Dermis microvascular lymphatic vessel endothelial cell (primary cell): ENCODE measurements at regions not wholly inside any gene's neighbourhood (a gene's known extent, or its start where the extent isn't known, plus 50 kb on each side); places are given as distances from the start of the nearest gene placed in this dataset.

Experiments used
- DNase-seq, 2 donors: peaks; one replicate each; pipeline versions ENCODE4 v3.0.0 to v3.0.0-alpha.2; 2010; ENCODE audit warnings: low read depth in 2 of 2

DNA sequence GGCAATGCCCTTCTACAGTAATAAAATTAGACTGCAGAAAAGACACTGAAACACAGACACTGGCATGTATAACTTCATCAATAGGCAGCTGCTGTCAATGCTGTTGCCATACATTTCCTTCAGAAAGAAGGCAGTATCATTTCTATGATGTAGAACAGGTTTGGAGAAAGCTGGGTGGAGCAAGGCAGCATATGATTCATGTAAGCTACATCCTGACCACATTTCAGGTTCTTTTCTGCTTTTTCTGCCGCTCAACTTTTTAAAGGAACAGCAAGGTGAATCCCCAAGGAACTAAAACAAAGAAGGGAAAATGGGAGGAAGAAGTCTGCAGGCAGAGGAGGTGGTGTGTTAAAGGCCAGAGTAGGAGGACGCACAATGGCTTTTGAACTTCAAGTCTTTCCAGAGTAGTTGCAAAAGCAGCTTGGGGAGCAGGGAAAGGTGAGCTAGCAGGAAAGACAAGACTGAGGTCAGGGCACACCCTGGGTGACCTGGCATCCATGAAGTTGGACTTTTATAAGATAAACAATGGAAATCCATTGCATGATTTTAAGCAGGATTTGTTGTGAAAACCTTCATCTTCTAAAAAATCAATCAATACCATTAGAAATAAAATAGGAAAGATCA, 142.1 kb downstream of the MED10 start:
- no peak for DNase-seq

DNA sequence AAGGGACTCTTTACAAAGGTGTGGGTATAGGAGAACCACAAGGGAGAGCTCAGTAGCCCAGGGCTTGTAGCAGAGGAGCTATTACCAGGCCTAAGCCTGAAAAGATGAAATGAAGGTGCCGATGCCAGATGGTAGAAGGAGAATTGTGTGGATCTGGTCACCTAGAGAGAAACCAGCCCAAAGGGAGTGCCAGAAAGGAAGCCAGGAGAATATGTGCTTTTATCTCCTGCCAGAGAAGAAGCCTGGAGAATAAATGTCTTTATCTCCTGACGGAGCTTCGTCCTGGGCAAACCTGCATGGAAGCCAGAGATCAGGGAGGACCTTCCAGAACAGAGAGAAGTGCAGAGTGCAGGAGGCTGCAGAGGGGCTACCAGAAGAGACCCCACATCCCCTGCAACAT, 142.6 kb downstream of the MED10 start:
- no peak for DNase-seq

DNA sequence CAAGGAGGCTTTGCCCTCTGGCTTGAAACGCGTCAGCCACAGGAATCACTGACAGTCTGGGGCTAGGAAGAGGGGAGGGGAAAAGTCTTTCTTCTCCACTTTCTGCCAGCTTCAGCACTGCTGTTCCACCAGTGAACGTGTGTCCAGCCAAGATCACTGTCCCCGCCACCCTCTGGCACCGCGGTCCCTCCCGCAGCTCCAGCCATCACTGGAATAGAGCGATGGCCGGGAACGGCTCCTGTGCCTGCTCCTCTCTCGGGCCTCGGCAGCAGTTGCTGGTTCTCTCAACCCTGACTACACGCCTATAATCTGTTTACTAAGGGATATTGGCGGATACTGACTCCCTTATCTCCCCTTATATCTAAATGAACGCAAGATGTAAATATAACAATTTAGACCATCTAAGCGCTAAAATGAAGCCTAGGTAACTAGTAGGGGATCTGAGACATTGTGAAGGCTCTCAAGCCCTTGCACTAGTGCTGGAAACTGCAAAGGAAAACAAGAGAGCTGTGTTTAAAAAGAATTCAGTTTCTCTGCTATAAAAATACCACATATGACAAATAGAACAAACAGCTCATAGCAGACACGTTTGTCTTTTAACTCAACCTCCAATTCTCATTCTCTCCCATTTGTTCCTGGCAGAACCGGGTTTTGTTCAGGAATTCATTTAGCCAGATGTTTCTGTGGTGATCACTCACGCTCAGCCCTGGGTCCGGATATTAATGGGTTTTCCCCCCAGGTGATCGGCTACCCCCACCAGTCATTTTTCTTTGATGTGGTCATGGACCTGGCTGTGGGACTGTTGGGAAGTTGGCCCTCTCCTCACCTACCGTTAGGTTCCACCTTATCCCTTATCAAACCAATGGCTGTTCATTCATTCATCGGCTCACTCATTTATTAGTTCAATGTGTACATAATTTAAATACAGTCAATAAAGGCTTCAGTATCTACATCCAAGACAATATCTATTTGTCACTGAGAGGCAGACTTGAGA, 149.8 kb downstream of the MED10 start:
- DNase-seq, result no peak

DNA sequence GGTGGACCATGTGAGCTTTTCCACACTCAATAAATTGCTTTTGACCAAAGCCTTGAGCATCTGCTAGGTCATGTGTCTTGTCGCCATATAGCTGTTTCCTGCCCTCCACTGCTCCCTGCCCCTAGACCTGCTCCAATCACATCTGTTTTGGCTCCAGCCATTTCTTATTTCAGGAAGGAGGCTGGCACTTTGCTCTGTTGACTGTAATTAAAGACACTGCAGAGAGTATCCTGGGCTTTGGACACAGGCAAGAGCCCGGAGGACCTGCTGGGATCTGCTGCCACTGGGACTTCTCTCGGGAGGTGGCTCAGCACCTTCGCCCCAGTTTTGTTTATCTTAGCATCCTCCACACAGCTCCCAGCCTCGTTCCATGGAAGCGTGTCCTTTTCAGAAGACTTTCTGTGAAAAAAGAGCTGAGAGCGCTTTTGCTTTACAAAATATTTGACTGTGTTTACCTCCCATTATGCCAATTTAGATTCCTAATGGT, 153.2 kb downstream of the MED10 start:
- DNase-seq, result no peak

DNA sequence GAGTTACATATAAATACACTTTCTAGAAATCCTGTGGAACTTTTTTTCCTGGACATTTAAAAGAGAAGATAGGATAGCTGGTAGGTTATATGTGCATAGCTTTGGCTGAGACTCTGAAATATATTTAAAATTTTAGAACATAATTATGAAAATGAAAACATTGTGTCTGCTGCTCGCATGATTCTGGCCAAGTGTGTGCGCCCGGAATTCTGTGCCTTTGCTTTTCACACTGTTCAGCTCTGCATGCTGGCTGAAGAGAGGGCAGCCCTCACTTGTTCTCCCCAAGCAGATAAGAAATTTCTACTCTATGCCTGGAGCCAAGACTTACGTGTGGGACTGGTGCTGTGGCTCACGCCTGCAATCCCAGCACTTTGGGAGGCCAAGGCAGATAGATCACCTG, 153.9 kb downstream of the MED10 start:
- DNase-seq, result no peak

DNA sequence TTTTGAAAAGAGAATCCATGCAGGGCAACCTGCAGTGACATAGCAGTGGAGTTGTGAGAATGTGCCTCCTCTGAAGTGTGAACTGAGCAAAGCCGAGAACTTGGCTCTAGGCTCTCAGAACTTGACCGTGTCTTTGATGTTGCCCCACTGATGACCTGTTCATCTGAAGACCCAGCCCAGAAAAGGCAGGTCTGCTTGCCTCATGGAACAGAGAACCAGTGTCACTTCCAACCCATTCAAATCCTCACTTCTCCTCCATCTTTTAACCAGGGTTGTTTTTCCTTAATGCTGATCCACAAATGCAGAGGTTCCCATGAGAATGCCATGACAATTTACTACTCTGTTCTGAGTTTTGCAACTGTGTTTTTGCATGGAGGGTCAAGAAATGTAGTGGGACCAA, 155.4 kb downstream of the MED10 start:
- DNase-seq, result no peak

DNA sequence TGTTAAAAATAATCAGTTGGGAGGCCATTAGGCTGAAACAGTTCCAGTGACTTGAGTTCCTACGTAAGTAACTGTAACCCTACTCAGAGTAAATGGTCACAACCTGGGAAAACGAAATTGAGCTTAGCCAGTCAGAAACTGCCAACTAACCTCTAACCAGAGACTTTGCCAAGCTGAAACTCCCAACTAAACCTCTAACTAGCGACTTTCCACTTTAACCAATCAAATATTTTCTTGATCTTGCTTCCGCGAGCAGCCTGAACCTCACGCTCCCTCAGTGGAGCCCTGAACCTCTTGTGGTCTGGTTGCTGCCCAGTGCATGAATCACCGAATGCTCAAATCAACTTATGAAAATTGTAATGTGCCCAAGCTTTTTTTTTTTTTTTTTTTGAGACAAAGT, 156.2 kb downstream of the MED10 start:
- DNase-seq, result no peak

DNA sequence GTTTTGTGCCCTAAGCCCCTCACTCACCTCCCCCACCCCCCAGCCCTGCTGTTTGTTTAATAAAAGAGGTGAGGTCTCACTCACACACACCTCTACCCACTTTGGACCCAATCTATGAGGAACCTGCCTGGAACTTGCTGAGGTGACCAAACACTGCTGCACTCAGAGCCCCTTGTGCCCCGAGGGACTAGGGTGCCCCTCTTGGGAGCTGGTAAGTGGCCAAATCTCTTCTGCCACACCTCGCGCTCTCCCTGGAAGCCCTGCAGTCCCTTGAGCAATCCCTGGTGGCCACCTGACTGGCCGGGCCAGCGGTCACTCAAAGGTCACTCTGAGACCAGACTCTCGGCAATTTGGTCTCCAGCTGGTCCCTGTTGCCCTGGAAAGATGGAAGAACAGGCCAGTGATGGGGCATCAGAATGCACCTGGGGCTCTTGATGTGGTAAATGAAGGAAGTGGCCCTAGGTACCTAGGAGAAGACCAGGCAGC, 157.2 kb downstream of the MED10 start:
- no peak for DNase-seq

DNA sequence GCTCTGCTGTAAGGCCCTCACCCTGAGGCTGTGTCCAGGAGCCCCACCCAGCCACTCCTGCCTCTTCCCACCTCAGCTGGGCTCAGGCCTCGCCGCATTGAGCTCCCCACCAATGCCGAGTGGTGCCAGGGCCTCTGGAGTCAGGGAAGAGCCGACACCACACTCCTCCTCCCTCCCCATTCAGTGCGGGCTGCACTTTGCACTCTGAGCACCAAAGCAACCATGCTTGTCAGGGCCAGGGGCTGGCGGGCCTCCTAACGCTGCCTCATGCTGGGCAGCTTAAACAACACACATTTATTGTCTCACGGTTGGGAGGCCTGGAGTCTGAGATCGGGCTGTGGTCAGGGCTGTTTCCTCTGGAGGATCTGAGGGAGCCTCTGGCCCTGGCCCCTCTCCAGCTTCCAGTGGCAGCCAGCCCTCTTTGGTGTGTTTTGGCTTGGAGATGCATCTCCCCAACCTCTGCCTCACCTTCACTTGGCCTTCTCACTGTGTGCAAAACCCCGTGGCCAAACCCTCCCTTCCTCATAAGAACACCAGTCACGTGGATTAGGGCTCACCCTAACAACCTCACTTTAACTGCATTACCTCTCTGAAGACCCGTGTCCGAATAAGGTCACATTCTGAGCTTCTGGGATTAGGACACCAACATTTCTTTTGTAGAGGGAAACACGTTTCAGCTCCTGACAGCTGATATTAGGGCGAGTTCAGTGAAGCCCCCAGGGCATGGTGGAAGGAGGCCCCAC, 157.8 kb downstream of the MED10 start:
- DNase-seq, result no peak

DNA sequence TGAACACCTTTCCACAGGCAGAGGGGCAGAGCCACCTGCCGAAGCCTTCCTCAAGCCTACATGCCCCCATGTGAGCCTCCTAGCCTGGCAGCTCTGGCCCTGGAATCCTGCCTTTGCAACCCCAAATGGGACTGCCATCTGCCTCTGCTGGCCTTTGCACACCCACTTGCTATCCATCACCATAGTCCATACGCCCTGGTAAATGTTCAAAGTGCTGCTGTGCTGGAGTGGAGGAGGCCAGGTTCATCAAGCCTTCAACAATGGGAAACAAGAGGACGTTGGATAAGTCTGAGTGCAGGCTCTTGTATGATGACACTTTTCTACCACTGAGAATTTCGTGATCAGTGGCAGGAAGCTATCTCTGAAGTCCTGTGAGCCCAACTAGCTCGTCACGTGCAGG, 159.8 kb downstream of the MED10 start:
- DNase-seq, result no peak

DNA sequence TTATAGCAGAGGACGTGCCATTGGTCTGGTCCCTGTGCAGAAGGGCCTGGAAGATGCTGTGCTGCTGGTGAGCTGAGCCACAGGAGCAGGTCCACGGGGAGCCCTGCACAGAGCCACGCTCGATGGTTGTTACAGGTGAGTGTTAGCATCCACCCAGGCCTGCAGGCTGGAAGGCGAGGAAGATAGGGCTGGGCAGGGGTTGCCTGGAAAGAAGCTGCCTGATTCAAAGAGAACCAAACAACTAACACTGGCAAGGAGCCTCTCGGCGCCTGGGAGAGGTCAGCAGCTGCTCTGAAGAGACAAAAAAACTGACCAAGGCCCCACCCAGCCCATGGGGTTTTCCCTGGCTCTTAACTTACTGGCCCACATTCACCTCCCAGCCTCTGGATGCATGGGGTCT, 160.2 kb downstream of the MED10 start:
- DNase-seq, result no peak

DNA sequence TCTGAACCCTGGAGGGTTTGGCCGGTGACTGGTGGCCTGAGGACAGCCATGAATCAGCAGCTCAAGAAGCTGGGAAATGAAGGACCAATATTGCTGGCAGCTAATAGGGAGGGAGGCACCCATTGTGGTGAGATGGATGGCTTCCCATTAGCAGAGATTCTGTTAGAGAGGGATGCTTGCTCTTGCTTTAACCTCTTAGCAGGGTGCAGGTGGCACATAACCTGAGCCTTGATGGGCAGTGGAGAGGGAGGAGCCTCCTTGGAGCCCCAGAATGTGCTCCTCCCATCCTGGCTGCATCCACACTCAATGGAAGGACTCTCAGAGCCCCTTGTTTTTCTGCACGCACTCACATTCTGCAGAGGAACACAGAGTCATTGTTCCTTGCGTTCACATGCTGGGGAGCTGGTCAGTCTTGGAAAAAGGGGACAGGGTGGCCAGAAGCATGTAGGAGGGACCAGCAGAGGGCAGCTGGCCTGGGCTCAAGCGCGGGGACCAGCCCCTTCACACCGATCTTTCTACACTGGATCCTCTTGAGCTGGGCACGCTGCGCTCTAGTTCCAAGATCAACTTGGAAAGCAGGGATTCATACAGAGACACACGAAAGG, 161.8 kb downstream of the MED10 start:
- DNase-seq, result no peak

DNA sequence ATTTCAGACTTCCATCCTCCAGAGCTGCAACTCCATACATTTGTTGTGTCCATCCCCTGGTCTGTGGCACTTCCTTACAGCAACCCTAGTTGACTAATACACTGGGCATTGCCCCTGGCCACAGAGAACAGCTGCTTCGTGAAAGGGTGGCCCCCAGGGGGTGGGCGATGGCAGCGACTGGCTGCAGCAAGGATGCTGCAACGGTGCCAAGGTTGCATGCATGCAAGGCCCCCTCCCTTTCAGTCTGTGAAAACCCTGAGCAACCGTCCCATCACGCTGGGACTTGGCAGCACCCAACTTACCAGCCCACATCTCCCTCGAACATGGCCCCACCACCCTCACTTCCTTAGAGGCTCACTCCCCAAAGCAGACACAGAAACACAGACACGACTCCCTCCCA, 162.5 kb downstream of the MED10 start:
- DNase-seq, result no peak

DNA sequence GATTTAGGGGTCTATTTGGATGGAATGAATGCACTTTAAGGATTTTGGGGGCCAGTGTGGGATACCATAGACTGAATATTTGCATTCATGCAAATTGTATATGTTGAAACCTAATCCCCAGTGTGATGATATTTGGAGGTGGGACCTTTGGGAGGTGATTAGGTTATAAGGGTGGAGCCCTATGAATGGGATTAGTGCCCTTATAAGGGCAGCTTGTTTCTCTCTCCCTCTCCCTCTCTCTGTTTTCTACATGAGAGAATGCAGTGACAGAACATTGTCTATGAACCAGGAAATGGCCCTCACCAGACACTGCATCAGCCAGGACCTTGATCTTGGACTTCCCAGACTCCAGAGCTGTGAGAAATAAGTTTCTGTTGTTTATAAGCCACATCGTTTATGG, 166.1 kb downstream of the MED10 start:
- no peak for DNase-seq

DNA sequence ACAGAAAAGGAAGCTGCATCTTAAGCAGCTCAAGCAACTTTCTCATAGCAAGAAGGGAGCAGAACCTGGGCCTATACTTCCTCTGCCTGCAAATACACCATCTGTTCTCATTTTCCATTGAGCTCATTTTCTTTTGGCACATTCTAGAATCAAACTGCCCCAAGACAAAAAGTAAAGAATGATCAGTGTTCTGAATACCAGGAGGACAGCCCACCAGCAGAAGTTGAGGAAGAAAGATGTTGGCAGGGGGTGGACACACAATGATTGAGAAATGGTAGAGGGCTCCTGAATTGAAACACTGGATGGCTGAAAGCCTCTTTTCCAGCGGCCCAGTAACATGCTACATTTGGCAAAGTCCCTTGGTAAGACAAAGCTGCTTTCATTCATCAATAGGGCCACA, 171.8 kb downstream of the MED10 start:
- no peak for DNase-seq

DNA sequence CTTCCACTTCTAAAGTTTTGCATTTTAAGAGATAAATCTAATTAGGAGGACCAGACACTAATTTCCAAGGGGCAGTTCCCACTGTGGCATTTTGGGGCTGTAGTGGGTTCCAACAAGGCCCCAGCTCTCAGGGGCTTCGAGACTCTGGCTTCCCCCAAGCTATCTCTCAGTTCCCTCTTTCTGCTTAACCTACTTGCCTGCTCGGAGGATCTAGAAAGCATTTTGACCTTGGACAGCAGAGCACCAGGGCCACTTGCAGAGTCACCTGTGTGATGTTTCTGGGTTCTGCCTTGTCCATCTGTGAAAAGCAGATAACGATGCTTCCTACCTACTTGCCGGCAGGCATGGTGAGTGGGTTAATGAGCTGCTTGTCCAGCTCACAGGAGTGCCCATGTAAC, 175.4 kb downstream of the MED10 start:
- DNase-seq, result no peak

DNA sequence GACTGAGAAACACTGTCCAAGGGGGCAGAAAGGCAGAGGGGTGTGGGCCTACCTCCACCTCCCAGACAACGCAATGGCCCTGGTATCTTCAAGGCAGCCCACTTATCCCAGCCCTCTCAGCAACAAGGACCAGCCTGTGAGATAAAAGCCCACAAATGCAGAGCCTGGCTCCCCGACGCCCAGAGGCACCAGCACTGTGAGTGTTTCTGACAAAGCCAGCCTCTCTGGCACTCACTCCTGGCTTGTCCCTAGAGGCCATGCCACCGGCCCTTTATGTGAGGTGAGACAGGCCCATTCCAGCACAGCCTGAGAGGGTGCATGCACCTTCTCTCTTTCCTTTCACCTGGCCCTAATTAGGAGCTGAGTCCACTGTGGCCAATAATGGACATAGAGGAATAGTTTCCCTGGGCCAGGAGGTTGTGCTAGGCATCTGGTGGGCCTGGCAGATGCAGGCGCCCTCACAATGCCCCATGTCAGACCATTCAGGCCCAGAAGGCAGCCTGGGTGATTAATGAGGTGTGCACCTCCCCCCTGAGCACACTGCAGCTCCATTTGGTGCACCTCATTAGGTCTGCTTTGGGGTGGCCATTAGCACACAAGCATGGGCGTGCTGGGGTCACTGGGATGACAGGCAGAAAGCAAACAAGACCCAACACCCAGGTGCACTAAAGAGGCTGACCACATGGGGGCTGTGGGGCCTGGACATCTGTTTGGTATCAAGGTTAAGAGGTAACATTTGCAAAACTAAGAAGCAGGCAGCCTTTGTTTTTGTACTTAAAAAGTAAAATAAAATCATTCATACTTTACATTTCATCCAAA, 176.0 kb downstream of the MED10 start:
- DNase-seq, result no peak

DNA sequence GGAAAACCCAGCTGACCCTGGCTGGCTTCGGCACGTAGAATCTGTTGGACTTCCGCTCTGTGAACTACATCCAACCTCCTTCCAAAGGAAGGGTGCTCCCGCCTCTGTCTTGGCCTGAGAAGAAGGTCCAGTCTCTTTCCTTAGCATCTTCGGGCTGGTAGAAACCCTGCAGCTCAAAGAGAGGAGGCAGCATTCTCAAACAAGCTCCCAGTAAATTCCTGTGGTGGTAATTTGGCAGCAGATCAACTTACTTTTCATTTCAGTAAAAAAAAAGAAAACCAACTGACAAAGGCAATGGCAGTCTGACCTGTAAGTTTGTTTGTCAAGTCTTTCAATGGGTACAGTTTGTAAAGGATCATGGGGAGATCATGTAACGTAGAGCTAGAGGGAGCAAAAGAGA, 176.7 kb downstream of the MED10 start:
- DNase-seq, result no peak

DNA sequence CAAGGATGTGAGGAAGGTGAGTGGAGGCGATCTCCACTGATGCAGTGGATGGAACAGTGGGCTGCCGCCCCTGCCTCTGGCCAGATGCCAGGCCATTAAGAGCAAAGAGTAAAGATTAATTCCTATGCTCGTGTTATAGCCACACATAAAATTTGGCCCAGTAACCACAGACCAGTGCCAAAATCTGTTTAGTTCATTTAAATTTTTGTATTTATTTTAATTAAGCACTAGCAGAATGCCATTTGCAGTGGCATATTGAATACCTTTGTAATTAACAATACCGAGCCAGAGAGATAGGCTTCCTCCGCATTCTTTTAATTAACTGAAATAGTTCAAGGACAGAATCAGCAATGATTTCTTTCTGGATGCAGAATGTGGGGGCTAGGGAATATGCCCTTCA, 179.8 kb downstream of the MED10 start:
- no peak for DNase-seq

DNA sequence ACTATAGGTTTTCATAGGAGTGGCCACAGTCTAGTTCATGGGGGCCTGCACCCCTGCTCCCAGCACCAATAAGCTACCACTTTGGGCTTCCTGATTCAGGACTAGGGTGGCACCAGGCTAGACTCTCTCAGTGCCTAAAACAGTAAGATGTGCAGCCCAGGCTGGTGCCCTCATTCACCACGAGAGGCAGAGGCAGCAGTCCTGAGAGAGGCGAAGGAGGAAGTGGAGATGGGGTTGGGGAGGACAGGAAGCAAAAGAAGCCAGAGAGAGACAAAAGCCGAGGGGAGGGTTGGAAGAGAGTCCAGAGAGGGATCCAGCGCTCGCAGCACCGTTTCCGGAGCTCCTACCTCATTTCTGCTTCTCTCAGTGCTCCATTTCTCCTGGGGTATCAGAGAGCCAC, 180.9 kb downstream of the MED10 start:
- no peak for DNase-seq
